ENCODE measurements at regions not wholly inside any gene's neighbourhood (a gene's known extent, or its start where the extent isn't known, plus 50 kb on each side); places are given as distances from the start of the nearest gene placed in this dataset.

DNA sequence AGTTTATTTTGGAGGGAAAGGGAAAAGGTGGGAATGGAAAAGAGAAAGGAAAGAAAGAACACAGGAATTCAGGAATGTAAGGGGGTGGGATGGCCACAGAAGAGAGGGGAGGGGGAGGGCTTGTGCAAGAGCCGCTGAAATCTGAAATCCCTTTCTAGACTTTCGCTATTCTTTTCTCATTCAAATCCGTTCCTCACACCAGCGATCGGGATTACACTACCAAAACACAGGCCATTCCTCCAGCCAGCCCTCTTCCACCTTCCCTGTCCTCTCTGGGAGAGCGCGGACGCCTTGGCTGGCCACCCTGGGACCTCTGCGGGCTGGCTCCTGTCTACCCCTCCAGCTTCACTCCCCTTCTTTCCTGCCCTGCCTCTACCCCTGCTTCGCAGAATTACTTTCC is 102.3 kb downstream of the CDCA7 start:
- no peak for DNase-seq
- H3K27me3 ChIP-seq (ENCODE audit: low read depth): peaks cover 12% of the 10 kb centered on the region
- intact Hi-C loops (cut with micrococcal nuclease): no loop called here
- H3K27ac ChIP-seq (replicated peaks): no peak overlapping the region
- H3K9me3 ChIP-seq (replicated peaks): no peaks in the 10 kb centered on the region
- TF ChIP-seq, protein P1, sequence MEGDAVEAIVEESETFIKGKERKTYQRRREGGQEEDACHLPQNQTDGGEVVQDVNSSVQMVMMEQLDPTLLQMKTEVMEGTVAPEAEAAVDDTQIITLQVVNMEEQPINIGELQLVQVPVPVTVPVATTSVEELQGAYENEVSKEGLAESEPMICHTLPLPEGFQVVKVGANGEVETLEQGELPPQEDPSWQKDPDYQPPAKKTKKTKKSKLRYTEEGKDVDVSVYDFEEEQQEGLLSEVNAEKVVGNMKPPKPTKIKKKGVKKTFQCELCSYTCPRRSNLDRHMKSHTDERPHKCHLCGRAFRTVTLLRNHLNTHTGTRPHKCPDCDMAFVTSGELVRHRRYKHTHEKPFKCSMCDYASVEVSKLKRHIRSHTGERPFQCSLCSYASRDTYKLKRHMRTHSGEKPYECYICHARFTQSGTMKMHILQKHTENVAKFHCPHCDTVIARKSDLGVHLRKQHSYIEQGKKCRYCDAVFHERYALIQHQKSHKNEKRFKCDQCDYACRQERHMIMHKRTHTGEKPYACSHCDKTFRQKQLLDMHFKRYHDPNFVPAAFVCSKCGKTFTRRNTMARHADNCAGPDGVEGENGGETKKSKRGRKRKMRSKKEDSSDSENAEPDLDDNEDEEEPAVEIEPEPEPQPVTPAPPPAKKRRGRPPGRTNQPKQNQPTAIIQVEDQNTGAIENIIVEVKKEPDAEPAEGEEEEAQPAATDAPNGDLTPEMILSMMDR (IDR thresholded peaks at IDR 0.05; ENCODE audit: borderline replicate concordance): no peak
- H3K36me3 ChIP-seq: no peaks in the 10 kb centered on the region
- H3K4me1 ChIP-seq: no peaks in the 10 kb centered on the region
- H3K4me3 ChIP-seq: no peak overlapping the region

DNA sequence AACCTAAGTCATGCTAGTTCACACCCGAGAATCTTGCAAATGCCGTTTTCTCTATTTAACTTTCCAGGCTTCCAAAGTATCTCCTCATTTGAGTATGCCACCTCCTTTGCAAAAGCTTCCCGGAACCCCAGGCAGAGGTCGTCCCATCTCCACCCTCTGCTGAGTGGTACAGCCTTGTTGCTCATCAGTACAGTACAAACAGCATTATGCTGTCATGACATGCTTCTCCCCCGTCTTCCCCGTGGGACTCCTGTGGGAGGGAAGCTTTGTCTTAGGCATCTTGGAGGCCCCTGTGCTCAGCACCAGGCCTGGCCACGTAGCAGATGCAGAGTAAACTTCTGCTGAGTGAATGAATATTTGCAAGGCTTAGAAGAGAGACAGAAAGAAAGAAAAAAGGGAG is 102.7 kb downstream of the CDCA7 start:
- H3K4me1 ChIP-seq: no peaks in the 10 kb centered on the region
- H3K4me3 ChIP-seq: no peak overlapping the region
- no peaks in the 10 kb centered on the region for H3K9me3 ChIP-seq (replicated peaks)
- H3K27me3 ChIP-seq (ENCODE audit: low read depth): peaks cover 12% of the 10 kb centered on the region
- H3K36me3 ChIP-seq: no peaks in the 10 kb centered on the region
- DNase-seq: no peak
- TF ChIP-seq, protein P1 (IDR thresholded peaks at IDR 0.05; ENCODE audit: borderline replicate concordance): no peak
- intact Hi-C loops (cut with micrococcal nuclease): no loop called here
- H3K27ac ChIP-seq (replicated peaks): no peak overlapping the region

DNA sequence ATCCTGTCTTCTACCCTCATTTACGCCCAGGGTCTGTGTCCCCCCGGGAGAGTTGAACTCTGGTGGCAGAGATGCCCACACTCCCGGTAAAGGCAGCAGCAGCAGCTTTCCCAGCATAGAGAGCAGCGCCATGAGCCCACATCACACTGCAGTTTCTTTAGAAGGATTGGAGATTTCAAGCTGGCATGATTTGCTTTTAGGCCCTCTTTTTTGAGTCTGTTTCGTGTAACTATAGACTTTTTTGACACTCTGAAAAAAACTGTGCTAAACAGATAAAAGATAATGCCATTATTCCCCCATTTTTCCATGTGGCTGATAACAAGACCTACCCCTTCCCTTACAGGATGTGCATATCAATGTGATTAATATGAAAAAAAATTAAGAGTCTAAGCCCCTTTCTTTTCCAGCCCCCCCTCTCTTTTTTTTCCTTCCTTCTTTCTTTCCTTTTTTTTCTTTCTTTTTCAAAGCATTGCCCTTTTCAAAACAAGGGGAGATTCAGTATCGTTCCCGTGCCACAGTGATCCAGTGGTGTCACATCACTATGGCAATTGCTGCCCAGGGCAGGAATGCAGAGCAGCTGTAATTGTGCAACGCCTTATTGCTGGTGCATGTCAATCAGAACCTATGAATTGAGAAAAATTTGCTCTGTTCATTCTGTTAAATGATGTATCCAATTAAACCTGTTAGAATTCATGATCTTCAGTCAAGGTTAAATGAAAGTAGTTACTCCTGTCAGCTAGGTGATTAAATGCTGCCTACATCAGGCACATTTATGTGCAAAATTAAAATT is 104.5 kb downstream of the CDCA7 start:
- Histone ChIP-seq H3K36me3 (no peaks in the 10 kb centered on the region), H3K9me3 (replicated peaks) (no peaks in the 10 kb centered on the region), H3K27ac (replicated peaks) (no peak overlapping the region), H3K4me3 (no peak overlapping the region), H3K27me3 (ENCODE audit: low read depth) (peaks cover 19% of the 10 kb centered on the region), H3K4me1 (no peaks in the 10 kb centered on the region)
- intact Hi-C loops (cut with micrococcal nuclease): no loop called here
- DNase-seq: no peak
- TF ChIP-seq, protein P1 (IDR thresholded peaks at IDR 0.05; ENCODE audit: borderline replicate concordance): no peak

DNA sequence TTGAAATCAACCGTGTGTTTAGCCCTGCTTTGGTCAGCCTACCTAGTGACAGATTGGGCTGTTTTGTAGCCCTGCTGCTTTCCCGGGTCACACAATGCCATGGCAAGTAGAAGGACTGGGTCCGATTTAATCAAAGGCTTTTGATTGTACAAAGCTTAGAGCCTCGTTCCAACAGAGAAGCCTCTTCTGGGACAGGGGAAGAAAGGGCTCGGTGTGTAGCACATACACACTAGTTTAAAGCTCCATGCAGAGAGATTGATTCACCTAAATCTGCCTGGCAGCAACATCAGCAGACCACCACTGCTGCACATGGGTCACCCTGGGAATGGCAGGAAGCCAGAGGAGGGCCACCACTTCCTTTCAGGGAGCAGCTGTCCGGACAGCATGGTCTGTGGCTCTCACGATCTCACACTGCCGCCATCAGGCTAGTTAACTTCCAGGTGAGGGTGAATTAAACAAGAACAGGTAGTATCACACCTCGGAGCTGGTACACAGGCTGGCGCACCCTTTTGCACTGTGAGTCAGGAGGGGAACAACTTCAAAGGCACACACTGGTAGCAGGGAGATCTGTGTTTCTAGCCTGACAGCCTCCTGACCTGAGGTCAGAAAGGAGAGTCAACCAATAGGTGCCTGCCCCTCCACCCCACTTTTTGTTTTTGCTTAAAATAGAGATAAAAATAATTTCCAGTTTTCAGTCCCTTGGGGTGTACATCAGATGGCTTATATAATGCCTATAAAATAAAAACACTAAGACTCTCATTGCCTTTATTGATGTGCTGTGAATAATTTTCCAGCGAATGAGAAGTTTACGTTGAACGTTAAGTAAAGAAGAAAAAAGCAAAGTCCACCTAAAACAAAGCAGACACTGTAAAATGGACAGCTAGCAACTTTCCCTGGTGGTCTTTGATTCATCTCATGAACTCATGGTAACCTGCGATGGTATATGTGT is 108.5 kb downstream of the CDCA7 start:
- TF ChIP-seq, protein P1 (IDR thresholded peaks at IDR 0.05; ENCODE audit: borderline replicate concordance): no peak
- intact Hi-C loops (cut with micrococcal nuclease): no loop called here
- Histone ChIP-seq H3K27ac (replicated peaks) (no peak overlapping the region), H3K27me3 (ENCODE audit: low read depth) (peaks cover 19% of the 10 kb centered on the region), H3K36me3 (no peaks in the 10 kb centered on the region), H3K9me3 (replicated peaks) (no peaks in the 10 kb centered on the region), H3K4me3 (no peak overlapping the region), H3K4me1 (no peaks in the 10 kb centered on the region)
- no peak for DNase-seq

DNA sequence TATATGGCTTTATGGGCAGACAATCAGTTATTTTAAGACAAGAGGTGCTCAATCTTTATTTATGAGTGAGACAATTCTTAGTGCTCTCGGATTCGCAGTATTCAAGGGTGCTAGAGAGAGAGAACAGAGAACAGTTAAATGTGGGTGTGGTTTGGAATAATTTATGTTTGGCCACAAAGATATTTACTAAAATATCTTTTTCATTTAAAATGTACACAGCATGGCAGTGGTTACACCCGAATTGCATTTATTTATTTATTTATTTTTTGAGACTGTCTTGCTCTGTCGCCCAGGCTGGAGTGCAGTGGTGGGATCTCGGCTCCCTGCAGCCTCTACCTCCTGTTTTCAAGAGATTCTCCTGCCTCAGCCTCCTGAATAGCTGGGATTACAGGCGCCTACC is 109.2 kb downstream of the CDCA7 start:
- Histone ChIP-seq H3K9me3 (replicated peaks) (no peaks in the 10 kb centered on the region), H3K36me3 (no peaks in the 10 kb centered on the region), H3K4me1 (no peaks in the 10 kb centered on the region), H3K27me3 (ENCODE audit: low read depth) (peaks cover 19% of the 10 kb centered on the region), H3K27ac (replicated peaks) (no peak overlapping the region), H3K4me3 (no peak overlapping the region)
- no peak for DNase-seq
- TF ChIP-seq, protein P1 (IDR thresholded peaks at IDR 0.05; ENCODE audit: borderline replicate concordance): no peak
- intact Hi-C loops (cut with micrococcal nuclease): no loop called here
